ENCODE measurements at regions not wholly inside any gene's neighbourhood (a gene's known extent, or its start where the extent isn't known, plus 50 kb on each side); places are given as distances from the start of the nearest gene placed in this dataset.

DNA sequence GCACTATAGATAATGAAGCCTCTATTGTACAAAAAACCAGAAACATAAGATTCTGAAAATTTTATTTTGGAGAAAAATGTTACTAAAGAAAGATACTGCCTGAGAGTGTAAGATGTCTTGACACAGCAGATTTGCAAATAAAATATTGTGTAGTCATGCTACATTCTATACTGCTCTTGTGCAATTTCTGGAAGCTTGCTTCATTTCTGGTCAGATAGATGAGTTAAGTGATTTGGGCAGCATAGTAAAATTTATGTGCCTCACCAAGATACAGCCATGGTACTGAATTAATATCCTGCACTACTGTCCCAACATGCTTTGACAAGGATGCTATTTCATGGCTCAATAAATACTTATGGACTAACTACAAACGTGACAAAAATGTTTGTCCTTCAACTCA, 55.1 kb upstream of the STARD13 start:
- TF ChIP-seq GATA2 (IDR thresholded peaks at IDR 0.05; ENCODE audit: low read depth, low read length) = no peak
- TF ChIP-seq GATA3 (IDR thresholded peaks at IDR 0.05; ENCODE audit: low read depth, low read length) = no peak

- TF ChIP-seq GATA3 (IDR thresholded peaks at IDR 0.05; ENCODE audit: low read depth, low read length) (no peak), GATA2 (IDR thresholded peaks at IDR 0.05; ENCODE audit: low read depth, low read length) (no peak)
These were observed 56.4 kb upstream of the STARD13 start for GRCh38 chr13:33341861-33342452.

DNA sequence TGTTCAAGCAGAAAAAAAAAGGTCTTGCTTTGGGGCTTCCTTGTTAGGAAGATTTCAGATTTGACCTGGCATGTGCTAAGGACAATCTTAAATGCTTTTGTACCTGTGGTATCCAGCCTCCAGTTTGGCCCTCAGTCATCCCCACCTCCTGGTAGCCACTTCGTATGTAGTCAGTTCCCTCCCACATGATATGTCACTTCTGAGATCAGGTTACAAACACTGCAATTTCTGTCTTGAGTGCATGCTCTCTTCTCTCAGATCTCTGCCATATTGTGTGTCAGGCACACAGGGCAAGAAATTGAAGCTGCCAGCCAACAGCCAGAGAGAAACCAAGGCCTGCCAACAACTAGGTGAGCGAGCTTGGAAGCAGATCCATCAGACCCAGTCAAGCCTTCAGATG, 60.3 kb upstream of the STARD13 start:
- TF ChIP-seq GATA2 (IDR thresholded peaks at IDR 0.05; ENCODE audit: low read depth, low read length) = no peak
- no peak for TF ChIP-seq GATA3 (IDR thresholded peaks at IDR 0.05; ENCODE audit: low read depth, low read length)

- TF ChIP-seq GATA3 (IDR thresholded peaks at IDR 0.05; ENCODE audit: low read depth, low read length) = no peak
- no peak for TF ChIP-seq GATA2 (IDR thresholded peaks at IDR 0.05; ENCODE audit: low read depth, low read length)
These were observed 62.3 kb upstream of the STARD13 start for GRCh38 chr13:33347861-33348260.

DNA sequence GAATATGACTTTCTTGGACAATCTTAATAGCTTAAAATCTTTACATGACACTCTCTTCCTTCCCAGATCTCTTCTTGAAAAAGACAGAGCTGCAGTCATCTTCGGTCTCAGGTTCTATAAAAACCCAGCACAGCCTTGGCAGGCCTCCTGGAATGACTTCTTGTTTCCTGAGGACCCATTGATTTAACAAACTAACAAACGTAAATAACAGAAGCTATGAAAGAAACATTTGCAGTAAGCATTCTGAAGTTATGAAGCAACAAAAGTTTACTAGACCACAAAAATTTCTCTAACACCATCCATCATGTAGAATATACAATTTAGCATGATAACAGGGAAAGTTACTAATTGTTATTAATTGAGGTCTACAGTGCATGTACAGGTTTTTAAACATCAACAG, 62.8 kb upstream of the STARD13 start:
- TF ChIP-seq GATA2 (IDR thresholded peaks at IDR 0.05; ENCODE audit: low read depth, low read length) = no peak
- TF ChIP-seq GATA3 (IDR thresholded peaks at IDR 0.05; ENCODE audit: low read depth, low read length) = no peak

DNA sequence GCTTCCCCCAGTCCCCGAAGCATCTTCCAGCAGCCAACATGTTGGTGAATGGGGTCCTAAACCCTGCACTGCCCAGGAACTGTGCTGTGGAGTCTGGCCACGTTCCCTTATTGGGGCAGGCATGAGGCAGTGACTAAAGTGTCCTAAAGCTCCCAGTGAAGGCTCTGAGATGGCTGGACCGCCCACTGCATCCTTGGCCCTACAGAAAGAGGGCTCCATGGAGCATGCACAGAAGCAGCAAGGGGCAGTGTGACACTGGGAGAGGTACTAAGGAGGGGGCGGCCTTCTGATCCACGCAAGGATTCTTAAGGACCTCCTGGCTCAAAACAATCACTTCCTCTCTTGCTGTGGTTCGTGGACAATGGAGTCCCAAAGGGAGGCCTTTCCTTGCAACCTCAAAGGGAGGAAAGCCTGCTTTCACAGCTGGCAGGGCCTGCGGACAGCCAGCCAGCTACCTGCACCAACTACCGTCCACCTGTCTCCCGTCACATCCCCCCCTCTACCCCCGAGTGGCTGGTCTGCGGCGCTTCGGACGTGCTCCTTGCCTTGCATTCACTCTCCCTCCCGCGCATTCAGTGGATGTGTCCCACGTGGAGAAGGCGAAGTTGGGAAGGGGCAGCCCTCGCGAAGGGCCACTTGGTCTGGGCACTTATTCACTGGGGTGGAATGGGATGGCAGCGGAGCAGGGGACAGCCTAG, 63.9 kb upstream of the STARD13 start:
- TF ChIP-seq GATA3 (IDR thresholded peaks at IDR 0.05; ENCODE audit: low read depth, low read length) (no peak), GATA2 (IDR thresholded peaks at IDR 0.05; ENCODE audit: low read depth, low read length) (no peak)

GRCh38 chr13:33349986-33350826, 64.7 kb upstream of the STARD13 start:
- TF ChIP-seq GATA2 (IDR thresholded peaks at IDR 0.05; ENCODE audit: low read depth, low read length) (no peak), GATA3 (IDR thresholded peaks at IDR 0.05; ENCODE audit: low read depth, low read length) (no peak)

DNA sequence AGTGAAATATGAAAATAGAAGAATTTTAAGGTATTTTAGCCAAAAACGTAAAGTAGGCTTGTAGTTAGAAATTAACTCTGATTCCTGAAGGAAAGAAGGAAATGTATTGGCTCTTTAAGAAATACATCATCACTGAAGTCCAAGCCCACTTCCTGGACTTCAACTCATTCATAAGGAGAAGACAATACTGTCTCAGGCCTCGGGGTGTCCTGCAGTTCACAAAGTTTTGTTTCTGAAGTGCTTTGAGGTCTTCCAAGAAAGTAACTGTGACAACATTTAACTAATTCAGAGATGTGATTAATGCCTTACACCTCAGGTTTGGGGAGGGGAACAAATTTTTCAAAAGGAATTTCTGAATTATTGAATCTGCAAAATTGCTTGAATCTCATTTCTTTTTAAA, 65.8 kb upstream of the STARD13 start:
- TF ChIP-seq GATA2 (IDR thresholded peaks at IDR 0.05; ENCODE audit: low read depth, low read length) (no peak), GATA3 (IDR thresholded peaks at IDR 0.05; ENCODE audit: low read depth, low read length) (no peak)

DNA sequence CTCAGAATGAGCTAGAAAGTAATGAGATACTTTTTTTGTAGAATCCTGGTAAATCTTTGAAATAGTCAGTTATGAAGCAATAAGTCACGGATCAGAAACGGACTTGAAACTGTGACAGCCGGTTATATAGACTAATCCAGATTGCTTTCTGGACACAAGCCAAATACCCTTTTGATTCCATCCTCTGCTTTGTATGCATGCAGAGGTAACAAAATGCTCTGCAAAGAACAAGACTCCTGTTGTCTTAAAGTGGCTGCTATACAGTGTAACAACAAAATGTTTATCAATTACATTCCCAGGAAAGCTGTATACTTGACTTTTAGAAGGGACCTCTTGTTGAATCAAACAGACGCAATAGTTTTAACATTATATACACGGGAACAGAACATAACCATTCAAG, 66.5 kb upstream of the STARD13 start:
- TF ChIP-seq GATA3 (IDR thresholded peaks at IDR 0.05; ENCODE audit: low read depth, low read length) = no peak
- TF ChIP-seq GATA2 (IDR thresholded peaks at IDR 0.05; ENCODE audit: low read depth, low read length) = no peak

DNA sequence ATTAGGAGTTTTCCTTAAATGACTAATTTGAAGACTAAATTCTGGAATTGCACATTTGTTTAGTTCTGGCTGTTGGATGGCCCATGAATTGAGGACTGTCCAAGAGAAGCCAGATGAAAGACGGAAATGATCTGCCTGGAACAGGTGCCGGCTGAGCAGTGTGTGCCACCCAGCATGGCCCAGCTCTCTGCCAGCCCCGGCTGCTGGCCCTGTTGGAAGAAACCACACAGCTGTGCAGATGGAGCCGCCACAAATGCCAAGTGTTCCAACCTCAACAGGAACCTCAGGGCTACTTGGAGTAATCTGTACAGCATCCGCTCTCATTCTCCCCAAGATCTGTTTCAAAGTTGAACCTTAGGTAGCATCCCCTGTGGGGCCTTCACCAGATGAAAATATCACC, 67.0 kb upstream of the STARD13 start:
- no peak for TF ChIP-seq GATA2 (IDR thresholded peaks at IDR 0.05; ENCODE audit: low read depth, low read length)
- no peak for TF ChIP-seq GATA3 (IDR thresholded peaks at IDR 0.05; ENCODE audit: low read depth, low read length)

DNA sequence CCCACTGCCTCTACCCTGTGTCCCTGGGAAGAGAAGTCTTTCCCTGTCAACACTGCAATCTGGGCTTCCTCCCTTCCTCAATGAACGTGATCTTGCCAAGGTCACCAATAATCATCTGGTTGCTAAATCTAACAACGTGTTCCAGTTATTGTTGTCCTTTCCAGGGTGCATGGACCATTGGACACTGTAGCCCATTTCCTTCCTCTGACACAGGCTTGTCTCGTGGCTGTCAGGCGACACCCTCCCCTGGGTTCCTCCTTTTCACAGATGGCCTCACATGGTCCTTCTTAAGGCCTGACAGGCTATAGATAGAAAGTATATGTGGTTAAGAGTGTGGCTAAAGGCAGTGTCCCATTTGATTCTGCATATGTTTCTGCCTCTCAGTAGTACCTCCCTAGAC, 67.7 kb upstream of the STARD13 start:
- TF ChIP-seq GATA3 (IDR thresholded peaks at IDR 0.05; ENCODE audit: low read depth, low read length) = no peak
- no peak for TF ChIP-seq GATA2 (IDR thresholded peaks at IDR 0.05; ENCODE audit: low read depth, low read length)

DNA sequence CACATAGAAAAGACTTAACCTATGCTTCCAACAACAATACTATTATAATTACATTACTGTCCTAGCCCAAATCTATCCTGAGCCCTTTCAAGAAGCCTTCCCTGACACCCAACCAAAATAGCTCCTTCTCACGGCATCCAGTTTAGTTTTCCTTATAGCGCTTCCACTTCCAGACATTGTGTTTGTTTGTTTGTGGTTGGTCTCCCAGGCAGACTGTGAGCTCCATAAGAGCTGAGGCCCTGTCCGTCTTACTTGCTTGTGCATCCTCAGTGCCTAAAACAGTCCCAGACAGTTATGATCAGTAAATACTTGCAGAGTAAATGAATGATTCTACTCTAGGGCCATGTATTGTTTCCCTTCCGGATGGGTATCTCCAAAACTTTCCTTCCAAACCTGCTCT, 68.1 kb upstream of the STARD13 start:
- TF ChIP-seq GATA3 (IDR thresholded peaks at IDR 0.05; ENCODE audit: low read depth, low read length) = no peak
- TF ChIP-seq GATA2 (IDR thresholded peaks at IDR 0.05; ENCODE audit: low read depth, low read length) = no peak

DNA sequence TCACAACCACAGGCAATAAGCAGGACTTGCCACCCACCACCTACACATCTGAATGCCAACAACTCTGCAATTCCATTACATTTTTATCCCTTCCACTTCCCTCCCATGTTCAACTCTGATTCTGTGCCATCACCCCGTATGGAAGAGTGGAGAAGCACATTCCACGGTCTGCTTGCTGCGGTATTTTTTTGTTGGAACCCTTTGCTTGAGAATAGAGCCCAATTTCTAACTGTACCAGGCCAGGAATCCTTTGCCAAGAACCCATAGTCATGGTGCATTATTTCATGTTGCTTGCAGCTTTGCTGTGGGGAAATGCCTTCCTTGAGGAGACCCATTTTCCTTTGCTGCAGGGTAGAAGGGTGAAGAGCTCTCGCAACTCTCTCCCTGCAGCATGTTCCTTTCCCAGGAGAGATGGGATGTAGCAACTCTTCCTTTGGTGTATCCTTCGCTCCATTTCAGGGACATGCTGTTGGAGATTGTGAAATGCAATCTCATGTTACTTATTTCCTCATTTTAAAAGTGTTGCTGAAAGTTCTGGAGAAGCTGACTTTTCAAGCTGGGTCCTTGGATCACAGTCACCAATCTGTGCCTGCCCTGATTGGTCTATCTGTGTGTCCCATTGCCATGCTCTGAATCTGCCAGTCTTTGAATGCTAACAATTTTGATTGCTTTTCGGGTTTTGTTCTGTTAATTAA, 69.8 kb upstream of the STARD13 start:
- TF ChIP-seq GATA2 (IDR thresholded peaks at IDR 0.05; ENCODE audit: low read depth, low read length) (no peak), GATA3 (IDR thresholded peaks at IDR 0.05; ENCODE audit: low read depth, low read length) (no peak)
